Retinal pigment epithelial cell (primary cell): ENCODE measurements at regions not wholly inside any gene's neighbourhood (a gene's known extent, or its start where the extent isn't known, plus 50 kb on each side); places are given as distances from the start of the nearest gene placed in this dataset.
A peak's percentile ranks its signal among the peaks of the same experiment; 100 is the strongest.
"Not testable (repeated sequence)": the region's sequence is repeated elsewhere in the genome, so short reads cannot be mapped to it uniquely, and the experiment has no call there.

Source experiments
- DNase-seq: peaks from one replicate; pipeline ENCODE4 v3.0.0-alpha.2; 2010; ENCODE audit warnings: low read depth
- H3K4me3 ChIP-seq: 2 replicates; pipeline ENCODE4 v1.5.1; 2011; ENCODE audit warnings: mild to moderate bottlenecking, low read length, control low read depth, moderate library complexity

DNA sequence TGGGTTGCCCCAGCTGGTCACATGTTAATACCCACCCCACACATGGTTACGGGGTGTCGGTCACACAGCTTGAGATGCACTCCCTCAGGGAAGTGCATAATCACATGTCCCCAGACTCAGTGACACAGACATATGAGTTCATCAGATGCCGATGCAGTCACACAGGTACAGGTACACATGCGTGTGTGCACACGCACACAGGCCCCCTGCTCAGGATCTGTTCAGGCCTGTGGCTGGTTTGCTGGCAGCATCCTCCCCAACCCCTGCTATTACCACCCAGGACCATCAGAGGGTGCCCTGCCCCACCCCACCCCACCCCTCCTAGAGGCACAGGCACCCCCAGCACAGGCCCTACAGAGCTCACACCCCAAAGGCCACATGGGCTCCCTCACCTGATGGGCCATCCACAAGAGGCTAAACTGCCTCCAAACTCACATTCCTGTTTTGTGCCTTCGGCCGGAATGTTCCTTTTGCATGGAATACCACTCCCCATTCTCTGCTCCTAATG is 120.6 kb upstream of the ZSCAN2 start:
- not testable (repeated sequence) for DNase-seq, H3K4me3 ChIP-seq

DNA sequence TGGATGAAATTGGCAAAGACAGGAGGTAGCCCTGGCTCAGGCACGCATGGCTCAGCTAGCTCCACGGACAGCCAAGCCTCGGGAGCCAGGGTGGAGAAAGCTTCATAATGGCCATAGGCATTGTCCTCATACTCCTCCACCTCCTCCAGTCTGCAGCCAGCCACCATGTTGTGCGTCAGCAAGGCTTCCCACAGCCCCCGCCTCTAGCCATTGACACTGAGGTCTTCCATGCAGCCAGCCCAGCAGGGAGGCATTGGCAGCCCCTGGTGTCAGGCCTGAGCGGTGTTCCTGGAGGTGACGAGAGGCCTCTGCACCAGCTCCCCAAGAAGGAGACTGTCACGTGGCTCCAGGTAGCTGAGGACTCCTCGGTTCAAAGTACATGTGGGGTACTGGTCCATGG is 117.0 kb upstream of the ZSCAN2 start:
- DNase-seq, H3K4me3 ChIP-seq: not testable (repeated sequence)

DNA sequence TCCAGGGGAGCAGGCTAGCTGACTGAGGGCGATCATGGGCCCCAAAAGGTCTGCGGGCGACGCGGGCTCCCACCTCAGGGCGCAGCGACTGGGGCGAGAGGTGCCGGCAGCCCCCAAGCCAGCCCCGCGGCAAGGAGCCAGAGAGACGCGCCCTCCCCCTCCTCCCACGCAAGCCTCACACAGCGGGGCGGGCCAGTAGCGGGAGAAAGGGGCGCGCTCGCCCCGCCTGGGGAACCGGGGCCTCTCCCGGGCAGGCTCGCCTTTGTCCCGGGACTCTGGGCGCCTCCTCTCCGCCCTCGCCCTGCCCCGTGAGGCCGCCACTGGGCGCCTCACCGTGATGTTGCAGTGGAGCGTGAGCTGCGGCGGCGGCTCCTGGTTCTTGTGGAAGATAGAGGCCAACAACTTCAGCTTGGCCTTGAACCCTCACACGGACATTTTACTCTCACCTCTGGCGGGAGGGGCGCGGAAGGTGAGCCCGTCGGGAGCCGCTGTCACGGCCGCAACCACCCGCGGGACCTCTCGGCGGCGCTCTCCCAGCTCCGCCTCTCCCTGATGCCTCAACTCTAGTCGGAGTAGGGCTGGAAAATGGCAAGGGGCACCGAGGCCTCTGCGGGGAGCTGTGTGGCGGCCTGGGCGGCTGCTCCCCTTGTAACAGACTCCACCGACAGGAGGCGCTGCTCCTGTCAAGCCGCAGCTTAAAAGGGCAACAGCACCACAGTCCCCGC is 100.5 kb upstream of the ZSCAN2 start:
- DNase-seq, H3K4me3 ChIP-seq: not testable (repeated sequence)

DNA sequence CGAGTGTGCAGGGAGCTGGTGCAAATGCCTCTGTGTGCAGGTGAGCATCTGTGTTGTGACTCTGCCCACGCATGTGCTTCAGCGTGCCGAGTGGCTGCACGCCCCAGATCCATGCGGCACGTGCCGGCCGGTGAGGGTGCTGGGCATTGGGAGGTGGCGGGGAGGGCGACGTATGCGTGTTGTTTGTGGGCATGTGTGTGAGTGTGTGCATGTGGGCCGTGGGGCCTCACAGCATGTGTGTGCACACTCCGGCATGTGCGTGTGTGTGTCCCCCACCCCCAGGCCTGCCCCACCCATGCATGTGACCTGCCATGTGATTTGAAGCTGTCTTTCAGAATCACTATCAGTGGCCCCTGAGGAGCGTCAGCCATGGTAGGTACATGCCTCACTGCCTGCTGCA is 97.7 kb upstream of the ZSCAN2 start:
- H3K4me3 ChIP-seq, DNase-seq: not testable (repeated sequence)

DNA sequence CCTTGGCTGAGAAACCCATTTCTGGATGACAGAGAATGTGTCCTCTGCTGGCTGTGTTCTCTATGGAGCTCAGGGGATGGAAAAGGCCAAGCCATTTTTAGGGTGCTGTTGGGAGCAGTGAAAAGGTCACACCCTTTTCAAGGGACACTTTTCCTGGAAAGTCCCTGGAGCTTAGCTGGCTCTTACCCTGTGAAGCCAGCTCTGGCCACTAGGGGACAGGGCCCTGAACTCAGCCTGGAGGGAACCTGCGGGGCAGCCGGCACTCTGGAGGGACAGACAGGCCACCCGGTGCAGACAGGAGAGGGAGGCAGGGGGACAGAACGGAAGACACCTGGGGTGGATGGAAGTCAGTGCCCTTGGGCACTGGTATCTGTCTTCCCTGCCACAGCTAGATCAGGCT is 95.3 kb upstream of the ZSCAN2 start:
- H3K4me3 ChIP-seq, DNase-seq: not testable (repeated sequence)

DNA sequence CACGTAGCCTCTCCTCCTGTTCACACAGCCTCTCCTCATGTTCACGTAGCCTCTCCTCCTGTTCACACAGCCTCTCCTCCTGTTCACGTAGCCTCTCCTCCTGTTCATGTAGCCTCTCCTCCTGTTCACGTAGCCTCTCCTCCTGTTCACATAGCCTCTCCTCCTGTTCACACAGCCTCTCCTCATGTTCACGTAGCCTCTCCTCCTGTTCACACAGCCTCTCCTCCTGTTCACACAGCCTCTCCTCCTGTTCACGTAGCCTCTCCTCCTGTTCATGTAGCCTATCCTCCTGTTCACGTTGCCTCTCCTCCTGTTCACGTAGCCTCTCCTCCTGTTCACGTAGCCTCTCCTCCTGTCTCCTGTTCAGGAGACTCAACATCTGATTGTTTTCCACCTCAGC is 88.5 kb upstream of the ZSCAN2 start:
- DNase-seq, result not testable (repeated sequence)

DNA sequence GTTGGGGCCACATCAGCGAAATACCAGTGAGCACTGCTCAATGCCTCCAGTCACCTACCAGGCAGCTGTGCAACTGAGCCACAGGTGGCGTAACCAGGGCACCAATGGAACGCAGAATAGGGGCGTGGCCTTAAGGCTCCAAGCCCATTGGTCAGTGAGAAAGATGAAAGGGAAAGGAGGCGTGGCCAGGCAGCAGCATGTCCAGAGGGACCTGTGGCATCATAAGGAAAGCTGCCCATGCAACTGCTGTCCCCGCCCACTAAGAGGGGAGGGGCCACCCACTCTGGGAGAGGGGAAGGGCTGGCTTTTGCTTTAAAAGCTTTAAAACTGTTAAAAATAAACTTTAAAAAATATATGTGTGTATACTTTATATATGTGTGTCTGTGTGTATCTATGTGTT is 84.0 kb upstream of the ZSCAN2 start:
- not testable (repeated sequence) for DNase-seq, H3K4me3 ChIP-seq

More for the DNA sequence above, 88.5 kb upstream of the ZSCAN2 start:
- H3K4me3 ChIP-seq, result not testable (repeated sequence)

DNA sequence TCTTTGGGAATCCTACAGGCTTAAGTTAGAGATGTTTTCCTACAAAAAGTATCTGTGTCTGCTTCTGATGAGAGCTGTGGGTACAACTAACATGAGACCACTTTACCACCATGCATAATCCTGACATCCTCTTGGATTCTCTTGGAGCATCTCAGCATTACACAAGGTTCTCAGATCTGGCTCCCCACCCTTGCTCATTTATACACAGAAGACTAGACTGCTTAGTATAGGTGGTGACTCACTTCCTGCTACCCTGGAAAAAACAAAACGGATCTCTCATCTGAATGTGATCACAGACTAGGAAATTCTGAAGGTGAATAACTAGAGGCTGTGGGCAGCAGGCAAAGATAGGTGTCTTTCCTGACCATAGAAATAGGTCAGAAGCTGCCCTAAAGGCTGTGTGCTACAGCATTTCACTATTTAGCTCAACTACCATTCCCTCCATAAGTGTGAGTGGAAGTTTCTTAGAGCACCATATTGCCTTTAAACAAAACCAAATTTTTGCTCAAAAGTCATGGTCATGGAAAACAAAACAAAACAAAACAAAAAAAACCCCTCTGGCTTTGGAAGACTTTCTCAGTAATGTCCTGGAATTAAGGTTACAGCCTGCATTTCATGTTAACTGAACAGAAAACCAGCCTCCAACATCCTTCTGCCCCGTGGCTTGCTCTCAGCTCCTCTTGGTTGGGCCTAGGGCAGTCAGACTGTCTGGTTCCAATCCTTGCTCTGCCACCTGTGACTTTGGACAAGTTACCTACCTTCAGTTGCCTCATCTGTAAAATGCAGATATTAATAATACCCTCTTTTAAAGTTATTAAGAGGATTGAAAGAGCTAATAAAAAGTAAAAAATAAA is 75.1 kb upstream of the ZSCAN2 start:
- not testable (repeated sequence) for H3K4me3 ChIP-seq, DNase-seq

DNA sequence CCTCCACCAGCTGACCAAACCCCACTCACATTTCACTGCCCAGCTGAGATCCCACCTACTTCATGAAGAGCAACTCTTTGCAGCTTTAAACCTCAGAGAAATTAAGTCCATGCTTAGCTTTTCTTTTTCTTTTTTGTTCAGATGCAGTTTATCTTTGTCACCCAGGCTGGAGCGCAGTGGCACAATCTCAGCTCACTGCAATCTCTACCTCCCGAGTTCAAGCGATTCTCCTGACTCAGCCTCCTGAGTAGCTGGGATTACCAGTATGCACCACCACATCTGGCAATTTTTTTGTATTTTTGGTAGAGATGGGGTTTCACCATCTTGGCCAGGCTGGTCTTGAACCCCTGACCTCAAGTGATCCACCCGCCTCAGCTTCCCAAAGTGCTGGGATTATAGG is 70.1 kb upstream of the ZSCAN2 start:
- DNase-seq, result not testable (repeated sequence)

DNA sequence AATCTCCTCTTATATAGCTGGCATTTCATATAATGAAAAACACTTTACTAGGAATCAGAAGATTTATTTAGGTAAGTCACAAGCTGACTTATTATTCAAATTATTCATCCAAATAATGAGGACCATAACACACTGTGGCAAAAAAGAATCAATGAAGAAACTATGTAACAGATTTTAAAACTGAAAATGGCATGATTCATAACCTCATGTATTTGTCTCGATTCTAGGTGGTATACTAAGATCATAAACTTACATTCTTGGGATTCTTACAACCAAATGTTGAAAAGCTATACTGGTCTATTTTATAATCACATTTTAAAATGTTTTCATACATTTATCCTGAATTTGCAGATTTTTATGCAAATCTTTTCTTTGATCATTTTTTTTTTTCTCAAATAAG is 69.6 kb upstream of the ZSCAN2 start:
- not testable (repeated sequence) for H3K4me3 ChIP-seq, DNase-seq

More for the DNA sequence above, 70.1 kb upstream of the ZSCAN2 start:
- not testable (repeated sequence) for H3K4me3 ChIP-seq

DNA sequence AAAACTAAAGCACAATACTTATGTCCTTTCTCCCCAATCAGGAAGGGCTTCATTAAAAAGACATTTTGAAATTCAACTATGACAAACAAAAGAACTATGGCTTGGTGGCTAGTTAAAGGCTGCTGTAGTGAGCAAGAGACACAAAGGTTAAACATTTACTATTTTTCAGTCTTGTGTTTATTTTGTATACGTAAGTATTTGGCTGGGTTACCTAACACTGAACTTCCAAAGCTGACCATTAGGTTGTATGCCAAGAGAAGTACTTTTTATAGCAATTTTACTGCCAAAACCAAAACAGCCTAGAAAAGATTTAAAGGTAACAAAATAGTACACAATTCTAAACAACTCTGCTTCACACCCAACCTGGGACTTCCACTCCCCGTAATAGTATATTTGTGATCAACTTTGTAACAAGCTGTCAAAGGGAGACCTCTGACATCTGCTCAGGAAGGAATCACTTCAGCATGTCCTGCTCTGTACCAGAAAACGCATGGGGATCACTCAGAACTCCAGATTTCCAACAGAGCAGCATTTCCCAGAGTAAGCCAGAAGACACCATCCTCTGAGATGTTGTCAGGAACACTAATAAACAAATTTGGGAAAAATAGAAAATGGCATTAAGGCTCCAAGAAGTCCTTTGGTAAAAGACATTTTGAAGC is 69.0 kb upstream of the ZSCAN2 start:
- H3K4me3 ChIP-seq, DNase-seq: not testable (repeated sequence)

DNA sequence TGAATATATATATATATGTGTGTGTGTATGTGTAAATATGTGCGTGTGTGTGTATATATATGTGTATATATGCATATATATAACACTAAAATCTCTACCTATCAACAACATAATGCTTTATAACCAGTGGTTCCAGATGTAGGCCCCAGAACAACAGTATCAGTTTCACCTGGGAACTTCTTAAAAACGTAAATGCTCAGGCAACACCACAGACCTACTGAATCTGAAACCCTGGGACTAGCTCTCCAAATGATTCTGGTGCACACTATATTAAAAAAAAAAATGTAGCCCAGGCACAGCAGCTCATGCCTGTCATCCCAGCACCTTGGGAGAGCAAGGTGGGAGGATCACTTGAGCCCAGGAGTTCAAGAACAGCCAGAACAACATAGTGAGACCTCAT is 67.1 kb upstream of the ZSCAN2 start:
- H3K4me3 ChIP-seq, DNase-seq: not testable (repeated sequence)

DNA sequence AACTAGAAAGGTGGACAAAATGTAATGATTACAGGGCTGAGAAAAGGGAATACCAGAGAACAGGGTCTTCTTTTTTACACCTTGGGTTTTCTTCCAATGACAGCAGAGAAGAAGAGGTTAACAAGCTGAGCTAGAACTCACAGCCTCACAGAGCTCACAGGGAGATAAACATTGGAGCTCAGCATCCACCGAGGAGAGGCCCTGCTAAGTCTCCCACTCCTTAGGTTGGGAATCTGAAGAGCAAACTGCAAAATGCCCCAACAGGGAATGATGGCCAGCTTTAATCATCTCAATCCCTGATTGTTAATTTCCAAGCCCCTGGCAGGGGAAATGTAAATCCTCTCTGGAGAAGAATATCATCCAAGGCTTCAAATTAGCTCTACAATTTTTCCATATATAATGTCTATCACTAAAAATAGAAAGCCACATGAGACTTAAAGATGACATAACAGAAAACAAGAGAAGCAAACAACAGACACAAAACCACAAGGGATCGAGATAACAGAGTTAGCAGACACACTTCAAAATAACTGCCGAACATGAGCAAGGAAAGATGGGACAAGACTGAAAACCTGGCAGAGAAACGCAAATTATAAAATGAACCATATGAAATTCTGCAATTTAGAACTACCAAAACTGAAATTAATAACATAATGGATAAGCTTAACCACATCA is 66.1 kb upstream of the ZSCAN2 start:
- DNase-seq, H3K4me3 ChIP-seq: not testable (repeated sequence)

DNA sequence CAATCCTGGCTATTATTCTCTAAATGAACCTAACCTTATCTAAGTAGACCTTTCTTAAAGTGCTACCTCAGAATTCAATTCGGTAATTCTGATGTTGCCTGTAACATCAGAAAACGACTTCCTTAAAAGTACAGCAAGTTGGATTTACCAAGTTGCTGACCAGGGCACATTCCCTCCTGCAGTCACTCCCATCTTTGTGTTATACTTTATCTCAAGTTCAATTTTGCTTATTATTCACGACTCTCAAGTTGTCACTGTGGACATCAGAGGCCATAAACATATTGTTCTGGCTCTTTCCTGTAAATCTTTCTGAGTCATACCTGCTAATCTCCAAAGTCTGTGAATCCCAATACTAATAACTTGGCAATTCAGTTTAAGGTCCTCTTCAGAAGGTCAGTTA is 64.6 kb upstream of the ZSCAN2 start:
- DNase-seq, result peak; percentile 20
- not testable (repeated sequence) for H3K4me3 ChIP-seq

DNA sequence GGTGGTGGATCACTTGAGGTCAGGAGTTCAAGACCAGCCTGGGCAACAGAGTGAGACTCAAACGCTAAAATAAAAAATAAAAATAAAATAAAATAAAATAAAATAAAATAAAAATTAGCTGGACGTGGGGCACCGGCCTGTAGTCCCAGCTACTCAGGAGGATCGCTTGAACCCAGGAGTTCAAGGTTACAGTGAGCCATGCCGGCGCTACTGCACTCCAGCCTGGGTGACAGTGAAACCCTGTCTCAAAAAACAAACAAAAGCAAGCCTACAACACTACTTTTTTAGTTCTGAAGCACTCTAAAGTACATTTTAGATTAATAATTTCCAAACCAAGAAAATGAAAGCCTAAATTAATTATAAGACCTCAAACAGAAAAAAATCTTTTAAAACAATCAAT is 56.2 kb upstream of the ZSCAN2 start:
- not testable (repeated sequence) for DNase-seq, H3K4me3 ChIP-seq

DNA sequence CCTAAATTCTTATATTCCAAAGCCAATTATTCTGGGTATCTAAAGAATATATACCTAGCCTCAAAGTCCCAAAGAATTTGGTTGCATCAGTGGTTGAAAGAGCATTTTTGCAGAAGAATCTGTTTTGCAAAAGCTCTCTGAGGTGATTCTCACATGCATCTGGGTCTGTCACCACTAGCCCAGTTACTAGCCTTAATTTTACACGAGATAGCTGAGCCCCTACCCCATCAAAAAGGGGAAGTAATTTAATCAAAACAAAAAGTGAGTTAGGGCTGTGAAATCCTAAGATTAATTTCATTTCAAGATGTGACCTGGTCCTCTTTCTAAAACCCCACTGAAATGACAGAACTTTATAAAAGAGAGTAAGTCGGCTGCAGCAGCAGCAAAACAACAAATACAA is 53.7 kb upstream of the ZSCAN2 start:
- not testable (repeated sequence) for DNase-seq, H3K4me3 ChIP-seq

DNA sequence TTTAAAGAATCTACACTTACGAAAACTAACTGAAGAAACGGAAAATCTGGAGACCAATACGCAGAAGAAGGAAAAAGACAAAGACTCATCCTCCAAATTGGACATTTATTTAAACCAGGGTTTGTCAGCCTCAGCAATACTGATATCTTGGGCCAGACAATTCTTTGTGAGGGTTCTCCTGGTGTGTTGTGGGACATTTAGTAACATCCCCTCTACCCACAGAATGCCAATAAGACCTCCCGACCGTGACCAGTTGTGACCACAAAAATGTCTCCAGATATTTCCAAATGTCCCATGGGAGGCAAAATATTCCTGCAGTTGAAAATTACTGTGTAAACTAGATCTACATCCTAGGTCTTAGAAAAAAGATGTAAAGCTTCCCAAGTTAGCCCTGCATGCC is 50.3 kb upstream of the ZSCAN2 start:
- H3K4me3 ChIP-seq, result not testable (repeated sequence)

More for the DNA sequence above, 50.3 kb upstream of the ZSCAN2 start:
- DNase-seq, result not testable (repeated sequence)
